Smooth muscle cell (in vitro differentiated cells): ENCODE measurements at regions not wholly inside any gene's neighbourhood (a gene's known extent, or its start where the extent isn't known, plus 50 kb on each side); places are given as distances from the start of the nearest gene placed in this dataset.

ENCODE experiments used
- DNase-seq: peaks from one replicate; lab custom pipeline; 2025; ENCODE audit not compliant: unreplicated experiment; lab: John Stamatoyannopoulos, UW
- H2AFZ ChIP-seq: fragments of 200-600 bp; sonication (generic); 2 replicates; pipeline ENCODE4 v1.6.0; 2016; ENCODE audit warnings: antibody characterized with exemption, low read depth, mild to moderate bottlenecking
- H3F3A ChIP-seq: fragments of 200-600 bp; sonication (generic); 2 replicates; pipeline ENCODE4 v1.6.0; 2017; ENCODE audit warnings: antibody characterized with exemption, low read depth
- H3K27ac ChIP-seq: fragments of 200-600 bp; sonication (generic); 2 replicates; pipeline ENCODE4 v1.5.1; 2016; ENCODE audit warnings: low read depth, mild to moderate bottlenecking
- H3K27me3 ChIP-seq: fragments of 200-600 bp; sonication (generic); 2 replicates; pipeline ENCODE4 v1.6.1; 2016; ENCODE audit warnings: low read depth, mild to moderate bottlenecking
- H3K36me3 ChIP-seq: fragments of 200-600 bp; sonication (generic); 2 replicates; pipeline ENCODE4 v1.5.1; 2016; ENCODE audit warnings: low read depth
- H3K4me1 ChIP-seq: fragments of 200-600 bp; sonication (generic); 2 replicates; pipeline ENCODE4 v1.5.1; 2016; ENCODE audit warnings: low read depth
- H3K4me2 ChIP-seq: fragments of 200-600 bp; sonication (generic); 2 replicates; pipeline ENCODE4 v1.6.0; 2016; ENCODE audit warnings: mild to moderate bottlenecking
- H3K4me3 ChIP-seq: fragments of 200-600 bp; sonication (generic); 2 replicates; pipeline ENCODE4 v1.5.1; 2016; ENCODE audit warnings: mild to moderate bottlenecking
- H3K79me2 ChIP-seq: fragments of 200-600 bp; sonication (generic); 2 replicates; pipeline ENCODE4 v1.6.0; 2016; ENCODE audit warnings: low read depth, mild to moderate bottlenecking
- H3K9ac ChIP-seq: fragments of 200-600 bp; sonication (generic); 2 replicates; pipeline ENCODE4 v1.6.0; 2016; ENCODE audit warnings: low read depth
- H3K9me3 ChIP-seq: fragments of 200-600 bp; sonication (generic); replicated peaks from 2 replicates; pipeline ENCODE4 v1.5.1; 2016; ENCODE audit warnings: low read depth
- H4K20me1 ChIP-seq: fragments of 200-600 bp; sonication (generic); 2 replicates; pipeline ENCODE4 v1.6.0; 2016; ENCODE audit warnings: low read depth
- CTCF ChIP-seq: fragments of 200-600 bp; sonication (generic); IDR thresholded peaks from 2 replicates; pipeline ENCODE4 v1.5.1; 2017; ENCODE audit warnings: borderline replicate concordance, mild to moderate bottlenecking, antibody characterized with exemption; ENCODE audit not compliant: insufficient read depth, poor library complexity, severe bottlenecking
- WGBS: methylation state at CpG from one replicate; pipeline ENCODE4 v1.1.7; 2016; ENCODE audit warnings: low lambda C conversion rate; 5-methylcytosine and 5-hydroxymethylcytosine counted together

GRCh38 chr3:46123646-46124045 is 84.5 kb downstream of the CCR1 start:
- H2AFZ ChIP-seq = no peak overlapping the region
- no peak overlapping the region for H3K27ac ChIP-seq
- H3K36me3 ChIP-seq = no peaks in the 10 kb centered on the region
- 85% methylated on average over 3 of the region's 3 CpGs for whole genome bisulfite sequencing
- no peaks in the 10 kb centered on the region for H4K20me1 ChIP-seq
- H3K9me3 ChIP-seq = no peaks in the 10 kb centered on the region
- no peaks in the 10 kb centered on the region for H3K79me2 ChIP-seq
- no peak for TF ChIP-seq CTCF
- H3K9ac ChIP-seq = no peak overlapping the region
- no peak overlapping the region for H3K4me2 ChIP-seq
- peaks cover 10% of the 10 kb centered on the region for H3F3A ChIP-seq
- DNase-seq = no peak
- peaks cover 6% of the 10 kb centered on the region for H3K27me3 ChIP-seq
- H3K4me1 ChIP-seq = no peaks in the 10 kb centered on the region
- H3K4me3 ChIP-seq = no peak overlapping the region

GRCh38 chr3:46122091-46122490 is 86.0 kb downstream of the CCR1 start:
- Histone ChIP-seq H3K4me1 (no peaks in the 10 kb centered on the region), H3K79me2 (no peaks in the 10 kb centered on the region), H3F3A (peaks cover 7% of the 10 kb centered on the region), H3K9me3 (no peaks in the 10 kb centered on the region), H3K27me3 (peaks cover 6% of the 10 kb centered on the region), H3K36me3 (no peaks in the 10 kb centered on the region), H3K4me2 (no peak overlapping the region), H2AFZ (no peak overlapping the region), H3K27ac (no peak overlapping the region), H3K4me3 (no peak overlapping the region), H3K9ac (no peak overlapping the region), H4K20me1 (no peaks in the 10 kb centered on the region)
- TF ChIP-seq CTCF = no peak
- WGBS = 93% methylated on average over 2 of the region's 2 CpGs
- DNase-seq = no peak

- no peak overlapping the region for H3K4me3 ChIP-seq
- H3K27ac ChIP-seq = no peak overlapping the region
- no peak overlapping the region for H3K4me2 ChIP-seq
- H3K36me3 ChIP-seq = no peaks in the 10 kb centered on the region
- no peaks in the 10 kb centered on the region for H3K4me1 ChIP-seq
- no peaks in the 10 kb centered on the region for H3K9me3 ChIP-seq
- 65% methylated on average over 1 of the region's 1 CpG for WGBS
- TF ChIP-seq CTCF = no peak
- no peaks in the 10 kb centered on the region for H4K20me1 ChIP-seq
- H3F3A ChIP-seq = no peaks in the 10 kb centered on the region
- DNase-seq = no peak
- no peaks in the 10 kb centered on the region for H3K79me2 ChIP-seq
- peaks cover 6% of the 10 kb centered on the region for H3K27me3 ChIP-seq
- H3K9ac ChIP-seq = no peak overlapping the region
- no peak overlapping the region for H2AFZ ChIP-seq
These were observed 87.1 kb downstream of the CCR1 start for GRCh38 chr3:46120983-46121382.

GRCh38 chr3:46119709-46120498 is 88.2 kb downstream of the CCR1 start:
- Histone ChIP-seq H4K20me1 (no peaks in the 10 kb centered on the region), H3K4me2 (no peak overlapping the region), H3K27ac (no peak overlapping the region), H3K9ac (no peak overlapping the region), H3K27me3 (peaks cover 6% of the 10 kb centered on the region), H3K9me3 (no peaks in the 10 kb centered on the region), H3K36me3 (no peaks in the 10 kb centered on the region), H3K4me3 (no peak overlapping the region), H2AFZ (no peak overlapping the region), H3K4me1 (no peaks in the 10 kb centered on the region), H3K79me2 (no peaks in the 10 kb centered on the region), H3F3A (no peaks in the 10 kb centered on the region)
- TF ChIP-seq CTCF = no peak
- WGBS = 69% methylated on average over 4 of the region's 4 CpGs
- no peak for DNase-seq
